Breast epithelium (tissue), 4 donors: ENCODE measurements at regions not wholly inside any gene's neighbourhood (a gene's known extent, or its start where the extent isn't known, plus 50 kb on each side); places are given as distances from the start of the nearest gene placed in this dataset.
"Not testable (repeated sequence)": the region's sequence is repeated elsewhere in the genome, so short reads cannot be mapped to it uniquely, and the experiment has no call there.

ENCODE experiments used
- DNase-seq, 2 donors: peaks; one replicate each; pipeline ENCODE4 v3.0.0-alpha.2; 2019; ENCODE audit warnings: low spot score in 2 of 2
- H3K27ac ChIP-seq, 2 donors: fragments of 200-600 bp; sonication (generic) in 1 of 2; one replicate each; pipeline ENCODE4 v1.5.1; 2016 to 2019; ENCODE audit warnings: mild to moderate bottlenecking in 1 of 2
- H3K27me3 ChIP-seq, 2 donors: fragments of 200-600 bp; sonication (generic) in 1 of 2; one replicate each; pipeline versions ENCODE4 v1.5.1 to v1.6.0; 2017 to 2019; ENCODE audit warnings: control low read depth in 1 of 2, mild to moderate bottlenecking in 1 of 2
- H3K36me3 ChIP-seq: fragments of 200-600 bp; one replicate; pipeline ENCODE4 v1.5.1; 2019
- H3K4me1 ChIP-seq, 2 donors: fragments of 200-600 bp; sonication (generic); one replicate each; pipeline ENCODE4 v1.5.1; 2016 to 2019; ENCODE audit warnings: control low read depth in 1 of 2
- H3K4me3 ChIP-seq, 3 donors: fragments of 200-600 bp; sonication (generic); 1 replicate in 2 of 3; 2 replicates in 1 of 3; pipeline ENCODE4 v1.5.1; 2016 to 2019; ENCODE audit warnings: mild to moderate bottlenecking in 3 of 3, moderate library complexity in 2 of 3
- H3K9me3 ChIP-seq, 2 donors: fragments of 200-600 bp; sonication (generic) in 1 of 2; one replicate each; pipeline ENCODE4 v1.5.1; 2016 to 2019; ENCODE audit warnings: control low read depth in 1 of 2
- CTCF ChIP-seq, 3 donors: fragments of 450-650 bp; IDR thresholded peaks; one replicate each; pipeline ENCODE4 v1.5.1; 2016 to 2017; ENCODE audit warnings: antibody characterized with exemption in 3 of 3, mild to moderate bottlenecking in 3 of 3, moderate library complexity in 3 of 3
- POLR2A ChIP-seq: fragments of 450-650 bp; IDR thresholded peaks from one replicate; pipeline ENCODE4 v1.6.1; 2016; ENCODE audit warnings: antibody characterized with exemption, mild to moderate bottlenecking, moderate library complexity
- POLR2AphosphoS5 ChIP-seq, 3 donors: sonication (generic); formaldehyde crosslinking; IDR thresholded peaks; one replicate each; pipeline ENCODE4 v1.6.1; 2017; ENCODE audit warnings: antibody characterized with exemption in 3 of 3
- intact Hi-C: fragments of 100-400 bp; cut with DNase I; formaldehyde crosslinking; loops from one replicate; pipeline ENCODE4 v1.15.1; 2023; ENCODE audit warnings: low total_unique reads

- no peak for DNase-seq
- Histone ChIP-seq H3K9me3 (no peaks in the 10 kb centered on the region), H3K4me1 (no peaks in the 10 kb centered on the region), H3K36me3 (no peaks in the 10 kb centered on the region), H3K27me3 (no peaks in the 10 kb centered on the region), H3K27ac (no peak overlapping the region), H3K4me3 (no peak overlapping the region)
- intact Hi-C loops = no loop called here
- TF ChIP-seq POLR2A = no peak
- no peak for TF ChIP-seq POLR2AphosphoS5 (IDR thresholded peaks at IDR 0.05)
- TF ChIP-seq CTCF (IDR thresholded peaks at IDR 0.05) = no peak
Observed at GRCh38 chr2:183840061-183840584, 715.9 kb downstream of the NUP35 start.

GRCh38 chr2:183849826-183850225 lies 725.6 kb downstream of the NUP35 start:
- peaks cover 4 to 18% of the 10 kb centered on the region in 2 donors for H3K9me3 ChIP-seq

GRCh38 chr2:183859129-183859528 lies 734.9 kb downstream of the NUP35 start:
- Histone ChIP-seq H3K27me3 (no peaks in the 10 kb centered on the region), H3K27ac (no peak overlapping the region), H3K4me1 (no peaks in the 10 kb centered on the region), H3K4me3 (no peak overlapping the region), H3K9me3 (peaks cover 0 to 13% of the 10 kb centered on the region in 2 donors), H3K36me3 (no peaks in the 10 kb centered on the region)
- no peak for TF ChIP-seq CTCF (IDR thresholded peaks at IDR 0.05)
- TF ChIP-seq POLR2AphosphoS5 (IDR thresholded peaks at IDR 0.05) = no peak
- no peak for TF ChIP-seq POLR2A
- DNase-seq = no peak
- intact Hi-C loops = no loop called here

More at GRCh38 chr2:183849826-183850225, 725.6 kb downstream of the NUP35 start:
- H3K27me3 ChIP-seq, H3K4me1 ChIP-seq, DNase-seq, H3K4me3 ChIP-seq, H3K36me3 ChIP-seq, H3K27ac ChIP-seq, intact Hi-C loops: not testable (repeated sequence)

- H3K9me3 ChIP-seq = no peaks in the 10 kb centered on the region
- intact Hi-C loops = no loop called here
- no peak overlapping the region for H3K4me3 ChIP-seq
- no peaks in the 10 kb centered on the region for H3K4me1 ChIP-seq
- H3K27ac ChIP-seq = no peak overlapping the region
- H3K27me3 ChIP-seq = no peaks in the 10 kb centered on the region
- TF ChIP-seq POLR2A = no peak
- no peak for TF ChIP-seq CTCF (IDR thresholded peaks at IDR 0.05)
- no peak for TF ChIP-seq POLR2AphosphoS5 (IDR thresholded peaks at IDR 0.05)
- no peaks in the 10 kb centered on the region for H3K36me3 ChIP-seq
- DNase-seq = no peak
Observed at GRCh38 chr2:183866666-183867065, 731.7 kb upstream of the ZNF804A start.

GRCh38 chr2:183867206-183867605 lies 731.1 kb upstream of the ZNF804A start:
- Histone ChIP-seq H3K27ac (no peak overlapping the region), H3K27me3 (no peaks in the 10 kb centered on the region), H3K4me3 (no peak overlapping the region), H3K36me3 (no peaks in the 10 kb centered on the region), H3K4me1 (no peaks in the 10 kb centered on the region), H3K9me3 (no peaks in the 10 kb centered on the region)
- DNase-seq = no peak
- no peak for TF ChIP-seq CTCF (IDR thresholded peaks at IDR 0.05)
- TF ChIP-seq POLR2AphosphoS5 (IDR thresholded peaks at IDR 0.05) = no peak
- no peak for TF ChIP-seq POLR2A
- intact Hi-C loops = no loop called here

GRCh38 chr2:183868153-183868552 lies 730.2 kb upstream of the ZNF804A start:
- intact Hi-C loops = no loop called here
- Histone ChIP-seq H3K4me3 (no peak overlapping the region), H3K4me1 (no peaks in the 10 kb centered on the region), H3K27ac (no peak overlapping the region), H3K9me3 (no peaks in the 10 kb centered on the region), H3K36me3 (no peaks in the 10 kb centered on the region), H3K27me3 (no peaks in the 10 kb centered on the region)
- no peak for DNase-seq
- TF ChIP-seq POLR2AphosphoS5 (IDR thresholded peaks at IDR 0.05) = no peak
- TF ChIP-seq CTCF (IDR thresholded peaks at IDR 0.05) = no peak
- no peak for TF ChIP-seq POLR2A
